KBM-7 (cell line): ENCODE measurements at regions not wholly inside any gene's neighbourhood (a gene's known extent, or its start where the extent isn't known, plus 50 kb on each side); places are given as distances from the start of the nearest gene placed in this dataset.
"Not testable (repeated sequence)": the region's sequence is repeated elsewhere in the genome, so short reads cannot be mapped to it uniquely, and the experiment has no call there.

Experiments used
- DNase-seq: peaks from one replicate; pipeline ENCODE4 v3.0.0-alpha.2; 2015
- in situ Hi-C: fragments of 300-500 bp; cut with MboI; formaldehyde crosslinking; loops from 2 replicates; pipeline ENCODE4 v1.14.3; 2020; ENCODE audit warnings: low sequenced_read_pairs, low pct_unique_long_range_greater_than_20kb, mixed read lengths

GRCh38 chr15:95174301-95175259 is 943.2 kb downstream of the MCTP2 start:
- no peak for DNase-seq
- in situ Hi-C loops, result no loop called here

DNA sequence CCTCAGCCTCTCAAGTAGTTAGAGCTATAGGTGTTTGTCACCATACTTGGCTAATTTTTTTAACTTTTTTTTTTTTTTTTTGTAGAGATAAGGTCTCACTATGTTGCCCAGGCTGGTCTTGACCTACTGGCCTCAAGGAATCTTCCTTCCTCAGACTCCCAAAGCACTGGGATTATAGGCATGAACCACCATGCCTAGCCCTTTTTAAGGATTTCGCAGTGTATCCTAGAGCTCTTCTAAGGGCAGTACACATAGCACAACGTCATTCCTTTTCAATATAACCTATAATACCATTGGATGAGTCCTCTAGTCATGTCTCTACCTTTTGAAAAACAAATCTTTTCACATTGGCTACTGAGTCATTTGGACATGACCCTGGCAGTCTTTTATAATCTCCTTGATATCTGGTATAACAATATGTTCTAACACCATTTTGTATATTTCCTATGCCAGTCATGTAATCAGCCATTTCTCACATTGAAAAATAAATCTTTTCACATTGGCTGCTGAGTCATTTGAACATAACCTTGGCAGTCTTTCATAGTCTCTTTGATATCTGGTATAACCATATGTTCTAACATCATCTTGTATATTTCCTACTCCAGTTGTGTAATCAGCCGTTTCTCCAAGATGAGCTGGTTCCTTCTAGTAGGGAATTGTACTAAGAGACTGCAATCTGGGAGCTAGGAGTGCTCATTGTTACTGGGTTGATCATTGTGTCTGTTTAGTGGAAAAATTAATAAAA is 944.7 kb downstream of the MCTP2 start:
- in situ Hi-C loops, result no loop called here

DNA sequence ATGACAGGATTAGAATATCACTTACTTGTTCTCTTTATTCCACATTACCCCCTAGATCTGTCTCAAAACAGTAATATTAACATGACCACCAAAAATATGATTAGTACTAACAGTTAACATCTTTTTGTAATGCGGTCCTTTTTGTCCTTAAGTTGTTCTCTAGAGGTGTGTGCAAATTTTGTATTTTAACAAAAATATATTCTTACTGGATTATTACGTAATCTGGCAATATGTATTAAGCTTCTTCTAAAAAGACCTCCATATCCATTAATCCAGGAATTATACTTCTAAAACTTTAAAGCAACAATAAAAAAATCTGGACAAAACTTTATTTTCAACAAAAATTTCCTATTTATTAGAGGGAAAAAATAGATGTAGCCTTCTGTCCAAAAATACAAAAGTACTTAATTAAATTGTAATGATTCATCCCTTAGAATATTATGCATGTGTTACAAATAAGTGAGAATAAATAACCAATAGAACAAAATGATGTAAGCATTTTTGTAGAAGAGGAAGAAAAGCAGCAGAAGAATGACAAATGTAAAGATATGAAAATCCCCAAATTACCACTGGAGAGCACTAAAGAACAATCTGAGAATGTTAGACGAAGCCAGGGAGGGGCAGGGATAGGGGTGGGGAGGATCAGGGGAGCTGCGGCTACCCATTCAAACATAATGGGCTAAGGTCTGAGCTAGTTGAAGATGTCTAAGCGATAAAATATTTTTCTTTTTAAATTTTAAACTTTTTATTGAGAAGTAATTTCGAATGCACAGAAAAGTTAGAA is 945.6 kb downstream of the MCTP2 start:
- DNase-seq, result no peak
- in situ Hi-C loops, result no loop called here

More for the DNA sequence above, 944.7 kb downstream of the MCTP2 start:
- DNase-seq, result no peak

GRCh38 chr15:95180530-95180929 is 949.2 kb downstream of the MCTP2 start:
- in situ Hi-C loops, result no loop called here
- DNase-seq, result no peak

DNA sequence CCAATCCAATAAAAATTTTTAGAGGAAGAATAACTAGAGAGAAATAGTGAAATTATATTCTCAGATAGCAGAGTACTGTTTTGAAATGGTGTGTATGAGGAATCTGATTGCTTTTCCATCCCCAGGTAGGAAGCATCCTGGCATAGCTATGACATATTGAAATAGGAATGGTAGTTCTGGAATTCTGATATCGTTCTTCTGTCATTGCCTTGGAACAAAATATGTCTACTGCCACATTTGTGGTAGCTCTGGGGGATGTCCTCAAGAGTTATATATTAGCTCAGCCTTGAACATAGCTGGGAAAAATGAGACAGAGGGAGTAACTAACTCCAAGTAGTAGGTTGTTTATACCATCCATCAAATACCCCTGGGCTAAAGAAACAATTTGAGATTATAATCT is 950.7 kb downstream of the MCTP2 start:
- DNase-seq, result no peak
- in situ Hi-C loops, result no loop called here

- in situ Hi-C loops, result no loop called here
- no peak for DNase-seq
Observed at GRCh38 chr15:95192923-95193322, 961.6 kb downstream of the MCTP2 start.

- DNase-seq, result no peak
Observed at GRCh38 chr15:95194746-95195145, 963.4 kb downstream of the MCTP2 start.

GRCh38 chr15:95196176-95196915 is 965.0 kb downstream of the MCTP2 start:
- DNase-seq, result no peak

More at GRCh38 chr15:95194746-95195145, 963.4 kb downstream of the MCTP2 start:
- in situ Hi-C loops, result no loop called here

DNA sequence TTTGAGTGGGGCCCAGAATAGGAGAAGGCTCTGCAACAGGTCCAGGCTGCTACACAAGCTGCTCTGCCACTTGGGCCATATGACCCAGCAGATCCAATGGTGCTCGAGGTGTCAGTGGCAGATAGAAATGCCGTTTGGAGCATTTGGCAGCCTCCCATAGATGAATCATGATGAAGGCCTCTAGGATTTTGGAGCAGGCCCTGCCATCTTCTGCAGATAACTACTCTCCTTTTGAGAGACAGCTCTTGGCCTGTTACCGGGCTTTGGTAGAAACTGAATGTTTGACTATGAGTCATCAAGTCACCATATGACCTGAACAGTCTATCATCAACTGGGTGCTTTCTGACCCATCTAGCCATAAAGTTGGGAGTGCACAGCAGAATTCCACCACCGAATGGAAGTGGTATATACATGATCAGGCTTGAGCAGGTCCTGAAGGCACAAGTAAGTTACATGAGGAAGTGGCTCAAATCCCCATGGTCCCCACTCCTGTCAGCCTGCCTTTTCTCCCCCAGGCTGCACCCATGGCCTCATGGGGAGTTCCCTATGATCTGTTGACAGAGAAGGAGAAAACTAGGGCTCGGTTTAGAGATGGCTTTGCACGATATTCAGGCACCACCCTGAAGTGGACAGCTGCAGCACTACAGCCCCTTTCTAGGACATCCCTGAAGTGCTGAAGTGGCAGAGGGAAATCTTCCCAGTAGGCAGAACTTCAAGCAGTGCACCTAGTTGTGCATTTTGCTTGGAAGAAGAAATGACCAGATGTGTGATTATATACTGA is 971.4 kb downstream of the MCTP2 start:
- in situ Hi-C loops, result no loop called here
- DNase-seq, result no peak

More at GRCh38 chr15:95196176-95196915, 965.0 kb downstream of the MCTP2 start:
- in situ Hi-C loops, result no loop called here

DNA sequence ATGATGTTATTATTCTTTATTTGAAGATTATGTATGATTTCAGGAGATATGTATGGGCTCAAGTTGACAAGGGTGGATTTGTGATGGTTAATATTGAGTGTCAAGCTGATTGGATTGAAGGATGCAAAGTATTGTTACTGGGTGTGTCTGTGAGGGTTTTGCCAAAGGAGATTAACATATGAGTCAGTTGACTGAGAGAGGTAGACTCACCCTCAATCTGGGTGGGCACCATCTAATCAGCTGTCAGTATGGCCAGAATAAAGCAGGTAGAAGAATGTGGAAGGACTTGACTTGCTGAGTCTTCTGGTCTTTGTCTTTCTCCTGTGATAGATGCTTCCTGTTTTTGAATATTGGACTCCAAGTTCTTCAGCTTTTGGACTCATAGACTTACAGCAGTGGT is 973.7 kb downstream of the MCTP2 start:
- no peak for DNase-seq
- in situ Hi-C loops, result no loop called here

DNA sequence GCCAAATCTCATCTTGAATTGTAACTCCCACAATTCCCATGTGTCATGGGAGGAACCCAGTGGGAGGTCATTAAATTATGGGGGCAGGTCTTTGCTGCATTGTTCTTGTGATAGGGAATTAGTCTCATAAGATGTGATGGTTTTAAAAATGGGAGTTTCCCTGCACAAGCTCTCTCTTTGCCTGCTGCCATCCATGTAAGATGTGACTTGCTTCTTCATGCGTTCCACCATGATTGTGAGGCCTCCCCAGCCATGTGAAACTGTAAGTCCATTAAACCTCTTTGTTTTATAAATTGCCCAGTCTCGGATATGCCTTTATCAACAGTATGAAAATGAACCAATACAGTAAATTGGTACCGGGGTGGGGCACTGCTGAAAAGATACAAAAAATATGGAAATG is 974.5 kb downstream of the MCTP2 start:
- DNase-seq, in situ Hi-C loops: not testable (repeated sequence)

DNA sequence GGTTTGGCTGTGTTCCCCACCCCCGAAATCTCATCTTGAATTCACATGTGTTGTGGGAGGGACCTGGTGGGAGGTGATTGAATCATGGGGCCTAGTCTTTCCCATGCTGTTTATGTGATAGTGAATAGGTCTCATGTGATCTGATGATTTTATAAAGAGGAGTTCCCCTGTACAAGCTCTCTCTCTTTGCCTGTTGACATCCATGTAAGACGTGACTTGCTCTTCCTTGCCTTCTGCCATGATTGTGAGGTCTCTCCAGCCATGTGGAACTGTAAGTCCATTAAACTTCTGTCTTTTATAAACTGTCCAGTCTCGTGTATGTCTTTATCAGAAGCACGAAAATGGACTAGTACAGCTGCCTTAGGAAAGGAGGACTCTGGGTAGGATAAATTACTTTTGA is 976.7 kb downstream of the MCTP2 start:
- no peak for DNase-seq
- in situ Hi-C loops, result no loop called here

DNA sequence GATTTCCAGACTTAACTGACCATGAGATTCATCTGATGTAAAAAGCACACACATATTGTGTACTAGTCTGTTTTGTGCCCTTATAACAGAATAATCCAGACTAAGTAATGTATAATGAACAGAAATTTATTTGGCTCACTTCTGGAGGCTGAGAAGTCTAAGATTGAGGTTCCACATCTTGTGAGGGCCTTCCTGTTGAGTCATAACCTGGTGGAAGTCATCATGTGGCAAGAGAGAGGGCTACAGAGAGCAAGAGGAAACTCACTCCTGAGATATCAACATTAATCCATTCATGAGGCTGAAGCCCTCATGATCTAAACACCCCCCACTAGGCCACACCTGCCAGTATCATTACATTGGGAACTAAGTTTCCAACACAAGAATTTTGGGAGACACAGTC is 977.6 kb downstream of the MCTP2 start:
- no peak for DNase-seq

DNA sequence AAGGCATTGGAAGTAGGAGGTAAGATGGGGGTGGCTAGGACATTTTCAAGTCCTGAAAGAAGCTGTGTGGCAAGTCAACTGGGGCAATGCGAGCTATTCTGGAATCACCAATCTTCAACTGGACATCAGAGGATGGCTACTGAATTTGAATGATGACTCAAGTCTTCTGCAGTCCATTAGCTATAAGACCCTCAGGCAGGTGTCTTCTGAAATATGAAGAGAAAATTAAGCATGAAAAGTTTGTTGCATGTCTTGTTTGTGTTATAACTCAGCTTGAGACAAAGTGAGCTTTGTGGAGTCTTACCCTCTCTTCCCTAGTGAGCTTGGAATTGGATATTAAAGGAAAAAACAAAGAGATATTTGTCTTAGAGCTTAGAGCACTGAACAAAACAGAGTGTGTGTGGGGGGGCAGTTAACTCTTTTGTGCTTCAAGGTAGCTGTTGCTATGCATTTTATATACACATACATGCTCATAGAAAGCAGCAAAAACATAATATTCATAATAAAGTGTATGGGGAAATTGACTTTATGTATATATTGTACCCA is 979.1 kb downstream of the MCTP2 start:
- no peak for DNase-seq
- in situ Hi-C loops, result no loop called here

More for the DNA sequence above, 977.6 kb downstream of the MCTP2 start:
- in situ Hi-C loops, result no loop called here

- in situ Hi-C loops, result no loop called here
- DNase-seq, result no peak
Observed at GRCh38 chr15:95215017-95215416, 983.7 kb downstream of the MCTP2 start.

DNA sequence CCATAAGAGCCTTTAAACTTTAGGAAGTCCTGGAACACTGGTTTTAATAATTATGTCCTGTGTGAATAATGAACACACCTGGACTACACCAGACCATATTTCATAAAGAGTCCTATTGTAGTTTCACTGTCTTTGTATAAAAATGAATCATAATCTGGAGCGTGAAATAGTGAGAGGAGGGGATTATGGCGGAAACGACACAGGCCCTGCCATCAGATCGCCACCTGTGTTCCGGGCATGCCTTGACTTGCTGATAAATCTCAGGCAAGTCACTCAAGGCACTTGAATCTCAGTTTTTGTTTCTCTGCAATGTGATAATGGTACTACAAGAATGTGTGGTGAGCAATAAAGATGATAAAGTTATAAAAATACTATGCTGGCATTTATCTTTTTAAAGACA is 995.5 kb downstream of the MCTP2 start:
- in situ Hi-C loops, result no loop called here
- no peak for DNase-seq

DNA sequence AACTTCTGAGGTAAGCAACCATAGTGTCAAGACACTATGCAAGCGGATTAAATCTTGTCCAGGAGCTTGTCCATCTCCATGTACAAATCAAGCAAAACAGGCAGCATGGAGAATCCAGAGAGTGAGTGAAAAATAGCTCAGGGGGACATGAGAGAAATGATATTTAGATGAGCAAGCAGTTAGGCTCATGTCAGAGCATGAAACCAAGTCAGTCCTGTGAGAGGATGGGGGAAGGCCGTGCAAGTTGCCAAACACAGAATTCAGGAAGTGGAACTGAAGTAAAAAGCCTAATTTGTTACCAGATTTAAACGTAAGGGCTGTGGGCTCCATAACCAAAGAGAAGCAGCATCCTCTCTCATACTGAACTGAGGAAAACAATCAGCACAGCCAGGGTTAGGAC is 995.9 kb downstream of the MCTP2 start:
- in situ Hi-C loops, result no loop called here
- DNase-seq, result no peak
